GM18507 (cell line): ENCODE measurements at regions not wholly inside any gene's neighbourhood (a gene's known extent, or its start where the extent isn't known, plus 50 kb on each side); places are given as distances from the start of the nearest gene placed in this dataset.

ENCODE experiments used
- DNase-seq: peaks from one replicate; pipeline ENCODE4 v3.0.0; 2011; ENCODE audit warnings: low read depth; ENCODE audit not compliant: insufficient read length; ENCODE audit errors: extremely low spot score
- FAIRE-seq: peaks from 2 replicates; lab custom pipeline; 2011; peaks lifted over from hg19 to GRCh38; lab: Jason Lieb, UNC

DNA sequence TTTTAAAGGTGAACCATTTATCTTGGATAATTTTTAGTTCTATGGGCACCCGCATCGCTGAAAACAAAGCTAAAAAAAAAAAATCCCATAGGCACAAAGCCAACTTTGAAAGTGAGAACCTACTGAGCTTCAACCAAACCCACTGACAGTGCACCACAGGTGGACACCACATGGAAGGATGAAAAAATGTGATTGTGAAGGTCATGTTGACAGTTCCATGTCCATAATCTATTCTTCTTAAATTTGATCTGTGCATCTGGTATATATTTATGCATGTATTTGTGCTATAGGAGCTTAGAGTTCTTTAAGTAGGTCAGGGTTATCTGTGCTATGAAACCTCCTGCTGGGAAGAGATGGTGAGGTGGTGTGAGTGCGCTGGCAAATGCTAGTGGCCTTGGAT, 374.3 kb downstream of the SPRY1 start:
- no peak for DNase-seq
- FAIRE-seq, result no peak

DNA sequence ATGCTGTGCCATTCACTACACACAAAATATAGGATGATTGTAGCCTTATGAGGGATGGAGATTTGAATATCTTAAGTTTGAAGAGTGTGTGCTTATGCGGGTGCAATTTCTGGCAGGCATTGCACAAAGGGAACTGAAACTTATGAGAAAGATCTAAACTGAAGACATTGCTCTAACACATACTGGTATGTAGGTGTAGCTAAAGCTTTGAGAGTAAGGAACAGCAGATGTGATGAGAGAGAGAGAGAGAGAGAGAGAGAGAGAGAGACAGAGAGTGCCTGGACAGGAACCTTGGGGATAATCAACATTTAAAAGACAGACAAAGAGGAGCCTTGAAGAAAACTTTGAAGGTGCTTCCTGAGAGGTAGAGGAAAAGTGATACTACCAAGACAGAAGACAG, 379.7 kb downstream of the SPRY1 start:
- FAIRE-seq (peak; percentile 84), DNase-seq (no peak)

DNA sequence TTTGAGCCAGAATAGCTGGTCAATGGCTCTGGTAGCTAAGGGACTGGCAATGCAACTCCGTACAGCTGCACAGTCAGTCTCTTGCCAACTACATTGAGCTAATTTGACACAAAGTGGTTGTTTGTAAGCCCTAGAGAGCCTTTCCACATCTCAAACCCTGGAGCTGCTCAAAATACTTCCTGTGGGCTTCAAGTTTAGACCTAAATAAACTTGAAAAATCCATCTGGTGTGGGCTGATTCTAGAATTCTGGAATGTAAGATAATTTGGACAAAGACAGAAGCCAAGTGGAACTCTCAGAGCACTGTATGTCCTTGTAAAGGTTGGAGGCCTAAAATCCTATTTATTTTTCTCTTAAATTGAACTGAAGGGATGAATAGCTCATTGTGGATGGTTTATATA, 380.8 kb downstream of the SPRY1 start:
- DNase-seq, result no peak
- no peak for FAIRE-seq

DNA sequence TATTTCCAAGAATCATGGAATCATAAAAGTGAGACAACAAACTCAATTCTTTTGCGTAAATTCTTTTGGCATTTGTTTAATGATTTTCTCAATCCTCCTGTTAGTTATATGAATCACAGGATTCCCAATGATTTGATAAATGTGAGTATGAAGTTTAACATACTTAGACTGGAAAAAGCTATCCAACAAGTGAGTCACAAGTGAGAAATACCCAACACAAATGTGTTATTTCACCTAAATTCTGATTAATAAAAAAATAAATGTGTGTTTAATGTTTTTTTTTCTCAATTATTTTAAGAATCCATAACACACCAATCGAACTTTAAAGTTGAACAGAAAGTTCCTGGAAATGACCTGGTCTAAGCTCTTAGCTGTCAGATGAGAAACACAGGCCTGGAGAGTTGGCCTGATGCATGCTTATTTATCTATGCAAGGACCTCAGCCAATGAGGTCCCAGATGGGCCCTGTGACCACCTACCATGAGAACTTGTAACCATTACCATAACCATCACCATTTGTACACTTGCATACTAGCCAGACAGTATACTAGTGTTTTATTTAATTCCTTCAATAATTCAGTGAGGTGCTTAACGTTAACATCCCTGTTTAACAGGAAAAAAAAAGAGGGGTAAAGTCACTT, 386.7 kb downstream of the SPRY1 start:
- DNase-seq (no peak), FAIRE-seq (no peak)

DNA sequence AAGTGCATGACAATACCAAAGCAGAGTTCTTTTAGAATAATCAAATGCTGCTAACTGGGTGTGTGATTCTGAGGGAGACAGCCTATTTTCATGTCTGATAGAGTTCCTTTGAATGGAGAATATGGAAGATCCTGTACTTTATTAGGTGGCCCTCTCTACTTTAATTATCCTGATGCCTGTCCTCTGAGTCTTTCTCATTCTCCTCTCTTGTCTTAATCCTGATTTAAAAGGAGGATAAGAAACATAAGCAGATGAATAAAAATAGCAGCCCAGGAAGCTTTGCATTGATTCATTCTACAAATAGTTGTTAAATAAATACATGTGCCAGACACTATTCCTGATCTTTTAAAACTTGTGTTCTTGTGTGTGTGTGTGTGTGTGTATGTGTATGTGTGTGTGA, 387.3 kb downstream of the SPRY1 start:
- no peak for FAIRE-seq
- DNase-seq, result no peak

DNA sequence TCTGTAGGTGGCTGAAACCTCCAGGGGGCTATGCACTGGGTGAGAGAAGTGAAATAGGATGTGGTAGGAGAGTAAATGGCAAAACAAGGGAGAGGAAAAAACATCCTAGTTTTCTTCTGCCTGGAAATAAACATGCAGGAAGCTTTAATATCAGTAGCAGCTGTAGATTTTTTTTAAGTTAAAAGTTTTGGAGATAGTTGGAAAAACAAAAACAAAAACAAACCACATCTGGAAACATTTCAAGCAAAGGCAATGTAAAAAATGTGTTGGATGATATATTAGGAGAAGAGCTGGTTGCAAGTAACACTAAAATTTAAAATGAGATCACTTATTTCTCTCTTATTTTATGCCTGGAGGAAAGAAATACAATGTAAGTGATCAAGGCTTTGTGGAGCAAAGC, 388.0 kb downstream of the SPRY1 start:
- FAIRE-seq (no peak), DNase-seq (no peak)

DNA sequence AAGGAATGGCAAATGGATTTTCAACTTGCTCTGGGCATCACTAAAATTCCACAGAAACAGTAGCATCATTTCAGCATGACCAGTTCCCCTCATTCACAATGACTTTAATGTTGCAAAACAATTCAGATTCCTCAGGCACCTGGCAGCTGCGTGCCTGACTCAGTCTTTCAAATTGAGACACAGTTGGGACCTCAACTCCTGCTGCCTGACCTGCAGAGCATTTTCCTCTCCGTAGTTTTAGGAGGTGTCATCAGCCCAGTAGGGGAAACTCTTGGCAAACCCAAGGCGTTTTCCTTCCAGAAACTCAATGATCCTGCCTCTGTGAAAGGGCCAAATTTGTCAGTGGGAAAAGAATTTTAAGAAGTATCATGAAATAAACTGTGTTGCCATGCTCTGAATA, 388.9 kb downstream of the SPRY1 start:
- DNase-seq (no peak), FAIRE-seq (no peak)

DNA sequence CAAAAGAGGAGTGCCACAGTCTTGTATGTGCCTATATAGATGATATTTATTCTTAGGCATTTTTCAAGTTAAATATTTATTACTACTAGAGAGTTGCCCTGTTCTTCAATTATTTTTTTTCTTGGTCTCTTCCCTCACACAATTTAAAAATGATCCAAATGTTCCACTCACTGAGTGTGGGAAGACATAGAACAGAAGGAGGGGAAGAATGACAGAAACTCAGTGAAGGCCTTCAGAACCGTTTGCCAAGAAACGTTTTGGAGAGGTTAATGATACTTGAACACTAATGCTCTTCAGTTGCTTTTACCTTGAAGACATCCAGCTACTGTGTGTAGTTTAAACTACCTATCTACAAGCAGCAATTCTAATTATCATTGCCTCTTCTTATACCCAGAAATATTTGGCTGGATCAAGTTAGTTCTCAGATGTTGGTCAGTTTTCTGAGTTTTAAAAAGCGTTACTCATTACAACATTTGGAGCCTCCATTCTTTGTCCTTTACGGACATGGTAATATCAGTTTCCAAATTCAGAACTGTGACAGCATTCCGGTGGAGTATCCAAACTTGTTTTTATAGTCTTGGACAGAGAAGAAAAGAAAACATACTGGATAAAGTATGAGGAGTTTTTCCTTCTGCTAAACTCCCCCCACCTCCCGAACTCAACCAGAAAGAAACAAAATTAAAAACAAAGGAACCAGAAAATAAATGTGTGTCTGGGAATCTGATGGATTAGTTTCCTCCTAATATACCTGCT, 389.7 kb downstream of the SPRY1 start:
- no peak for FAIRE-seq
- DNase-seq, result no peak

DNA sequence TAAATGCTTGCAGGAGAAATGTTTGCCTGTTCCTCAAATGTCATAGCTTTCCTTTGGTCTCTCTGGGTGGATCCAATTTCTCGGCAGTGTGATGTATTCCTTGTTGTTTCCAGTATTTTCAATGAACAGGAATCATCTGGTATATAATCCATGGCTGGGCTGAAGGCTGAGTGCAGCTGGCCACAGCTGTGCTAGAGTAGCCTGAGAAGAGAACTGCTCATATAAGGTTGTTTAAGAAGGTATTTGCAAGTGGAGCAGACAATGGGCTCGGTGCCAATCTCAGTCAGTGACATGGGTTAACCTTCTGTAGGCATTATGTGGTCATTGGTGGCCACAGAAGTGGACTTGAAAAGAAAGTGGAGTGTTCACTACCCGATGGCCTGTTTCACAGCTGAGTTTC, 390.3 kb downstream of the SPRY1 start:
- FAIRE-seq (no peak), DNase-seq (no peak)

DNA sequence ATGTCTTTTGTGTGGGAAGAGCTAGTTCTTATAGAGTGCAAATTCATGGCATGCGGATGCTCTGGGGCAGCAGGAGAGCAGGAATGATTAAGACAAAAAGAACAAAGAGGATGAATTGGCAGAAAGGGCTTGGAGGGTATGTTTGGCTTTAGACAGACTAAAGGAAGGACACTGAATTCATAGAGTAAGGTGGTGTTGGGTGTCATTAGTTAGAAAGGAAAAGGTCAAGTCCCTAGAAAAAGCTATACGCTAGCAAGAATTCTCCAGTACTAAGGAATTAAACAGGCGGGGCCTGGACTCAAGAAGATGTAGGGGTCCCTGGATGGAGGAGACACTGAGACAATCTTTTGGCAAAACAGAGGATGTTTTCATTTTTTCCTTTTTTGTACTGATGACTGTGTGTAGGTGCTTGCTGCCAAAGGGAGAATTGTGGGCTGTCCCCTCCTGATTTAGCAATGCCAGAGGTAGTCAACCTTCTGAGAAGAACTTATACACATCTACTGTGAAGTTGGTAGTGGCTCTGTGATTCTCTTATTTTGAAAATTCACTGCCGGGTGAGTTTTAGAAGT, 391.0 kb downstream of the SPRY1 start:
- FAIRE-seq, result no peak
- no peak for DNase-seq

DNA sequence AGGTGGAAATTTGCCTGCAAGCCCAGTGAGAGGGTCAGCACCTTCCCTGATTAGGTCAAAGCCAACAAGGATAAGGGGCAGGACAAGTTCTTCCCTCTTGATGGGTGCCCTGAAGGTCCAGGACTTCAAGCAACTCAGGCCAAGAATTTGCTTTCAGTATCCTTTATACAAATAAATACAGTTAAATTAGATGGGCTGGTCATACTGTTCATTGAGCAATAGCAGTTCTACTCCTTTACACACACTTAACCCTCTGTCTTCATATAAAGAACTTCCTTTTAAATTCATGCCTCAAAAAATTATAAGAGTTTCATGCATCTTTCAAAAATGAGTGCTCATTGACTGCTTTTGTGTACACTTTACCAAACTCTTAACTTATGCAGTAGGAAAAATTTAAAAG, 392.0 kb downstream of the SPRY1 start:
- DNase-seq (no peak), FAIRE-seq (no peak)

DNA sequence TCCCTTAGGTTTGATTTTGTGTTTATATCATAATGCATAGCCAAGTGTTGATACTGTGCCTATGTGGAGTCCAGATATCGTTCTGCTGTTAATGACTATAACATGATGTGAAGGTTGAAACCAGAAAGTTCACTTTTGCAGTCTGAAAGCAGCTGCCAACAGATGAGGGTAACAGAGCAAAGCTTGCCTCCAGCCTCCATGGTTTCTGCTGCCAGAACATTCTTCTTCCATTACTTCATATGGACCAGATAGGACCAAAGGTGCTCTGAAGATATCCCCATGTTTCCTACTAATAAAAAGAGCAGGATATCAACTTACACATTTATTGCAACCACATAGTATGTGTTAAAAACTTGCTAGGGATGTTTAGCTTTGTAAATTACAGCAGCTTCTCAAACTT, 394.1 kb downstream of the SPRY1 start:
- FAIRE-seq (no peak), DNase-seq (no peak)

DNA sequence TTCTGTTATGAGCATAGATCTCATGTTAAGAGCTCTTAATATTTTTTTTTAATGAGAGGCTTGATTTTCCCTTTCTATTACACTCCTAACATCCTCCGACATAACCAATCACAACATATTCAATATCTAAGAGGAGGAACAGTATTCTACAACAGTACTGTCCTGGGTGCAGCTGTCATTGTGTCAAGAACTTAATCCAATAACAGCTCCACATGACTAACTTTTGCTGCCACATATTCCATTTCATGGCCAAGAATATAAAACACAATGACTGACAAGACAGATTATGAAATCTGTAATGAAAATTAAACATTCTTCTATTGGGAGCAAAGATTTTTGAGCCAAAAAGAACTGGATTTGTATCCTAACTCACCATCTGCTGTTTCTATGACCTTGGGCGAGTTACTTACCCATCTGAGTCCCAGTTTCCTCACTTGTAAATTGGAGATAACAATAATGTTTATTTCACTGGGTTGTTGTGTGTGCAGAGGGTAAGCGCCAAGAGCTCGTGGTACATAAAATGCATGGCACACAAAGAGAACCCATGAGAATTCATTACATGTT, 405.6 kb downstream of the SPRY1 start:
- FAIRE-seq (no peak), DNase-seq (no peak)

DNA sequence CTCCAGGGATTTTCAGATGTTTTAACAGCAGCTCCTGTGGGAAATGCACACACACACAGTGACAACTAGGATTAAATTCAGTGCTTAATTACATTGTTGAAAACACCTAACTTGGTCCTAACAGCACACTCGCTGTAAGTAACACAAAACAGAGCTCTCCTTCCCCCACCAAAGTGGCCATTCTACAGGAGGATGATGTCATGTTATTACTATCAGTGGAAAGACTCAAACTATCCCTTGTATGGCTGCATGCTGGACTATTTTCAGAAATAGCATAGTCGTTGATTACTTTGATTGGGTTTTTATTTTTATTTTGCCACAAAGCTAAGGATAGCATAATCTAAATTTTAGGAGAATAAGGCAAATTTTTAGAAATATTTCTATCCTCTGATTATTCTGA, 406.3 kb downstream of the SPRY1 start:
- DNase-seq (no peak), FAIRE-seq (no peak)

DNA sequence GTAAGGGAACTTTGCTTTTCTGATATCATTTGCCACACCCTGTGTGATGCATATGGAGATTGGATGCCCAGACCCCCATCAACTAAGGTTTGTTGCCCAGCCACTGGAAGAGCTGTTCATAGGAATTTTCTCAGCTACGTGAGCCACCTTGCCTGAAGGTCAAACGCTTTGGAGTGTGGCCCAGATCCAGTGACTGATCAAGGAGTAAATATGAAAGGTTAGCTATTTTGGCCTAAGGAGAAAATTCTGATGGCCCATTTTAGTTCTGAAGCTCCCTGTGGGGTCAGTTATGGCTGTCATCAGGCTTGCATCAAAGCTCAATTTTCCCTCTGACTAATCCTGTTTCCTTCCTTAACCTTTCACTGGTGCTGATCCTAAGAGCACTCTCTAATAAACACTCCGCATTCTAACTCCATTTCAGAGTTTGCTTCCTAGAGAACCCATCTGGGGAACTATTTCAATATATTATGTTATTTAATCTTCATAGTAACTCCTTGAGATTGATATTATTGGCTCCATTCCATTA, 407.7 kb downstream of the SPRY1 start:
- DNase-seq (no peak), FAIRE-seq (no peak)

DNA sequence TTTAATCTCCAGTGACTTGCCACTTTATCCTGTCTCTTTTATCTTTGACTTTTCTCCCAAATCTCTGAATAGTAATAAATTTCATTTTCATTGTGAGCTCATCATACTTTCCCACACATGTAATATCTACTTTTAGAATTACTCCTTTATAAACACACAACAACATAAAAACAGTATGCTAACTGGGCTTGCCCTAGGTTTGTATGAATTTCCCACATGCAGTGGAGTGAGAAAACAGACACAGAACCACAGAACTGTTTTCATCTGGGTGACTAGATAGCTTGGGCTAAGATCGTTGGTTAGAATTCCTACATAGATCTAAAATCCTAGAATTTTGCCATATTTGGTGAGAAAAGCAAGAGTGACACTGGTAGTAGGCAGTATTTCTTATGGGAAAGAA, 409.5 kb downstream of the SPRY1 start:
- no peak for FAIRE-seq

DNA sequence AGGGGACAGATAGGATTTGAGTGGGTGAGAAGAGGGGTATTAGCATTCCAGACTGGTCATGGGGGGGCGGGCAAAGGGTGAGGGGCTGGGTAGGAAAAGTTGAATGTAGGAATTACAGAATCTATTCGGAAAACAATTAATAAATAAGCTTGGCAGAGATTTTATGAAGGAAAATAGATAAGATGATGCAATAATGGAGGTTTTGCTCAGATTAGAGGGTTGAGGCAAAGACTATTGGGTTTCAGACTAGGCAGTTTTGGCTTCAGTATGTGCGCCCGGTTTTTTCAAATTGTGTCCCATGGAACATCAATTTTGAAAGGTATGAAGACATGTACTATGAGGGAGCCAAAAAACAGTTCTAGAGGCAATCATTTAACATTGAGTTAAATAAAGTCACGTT, 410.6 kb downstream of the SPRY1 start:
- DNase-seq (no peak), FAIRE-seq (no peak)

More for the DNA sequence above, 409.5 kb downstream of the SPRY1 start:
- DNase-seq, result no peak

DNA sequence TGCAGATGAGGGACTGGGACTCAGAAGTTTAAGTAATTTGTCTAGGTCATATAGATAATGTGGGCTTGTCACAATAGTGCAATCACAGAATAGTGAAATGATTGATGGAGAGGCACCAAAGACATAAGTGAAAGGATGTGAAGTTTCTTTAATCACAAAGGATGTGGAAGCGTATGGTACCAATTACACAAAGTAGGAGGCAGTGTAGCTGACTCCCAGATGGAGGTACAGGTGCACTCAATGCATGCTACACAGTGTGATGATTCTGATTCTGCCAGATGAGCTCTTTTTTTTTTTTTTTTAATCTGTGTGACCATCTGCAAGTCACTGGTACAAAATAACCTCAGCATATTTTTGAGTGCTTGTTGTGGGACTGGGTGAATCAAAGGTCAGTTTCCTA, 411.3 kb downstream of the SPRY1 start:
- FAIRE-seq (no peak), DNase-seq (no peak)

DNA sequence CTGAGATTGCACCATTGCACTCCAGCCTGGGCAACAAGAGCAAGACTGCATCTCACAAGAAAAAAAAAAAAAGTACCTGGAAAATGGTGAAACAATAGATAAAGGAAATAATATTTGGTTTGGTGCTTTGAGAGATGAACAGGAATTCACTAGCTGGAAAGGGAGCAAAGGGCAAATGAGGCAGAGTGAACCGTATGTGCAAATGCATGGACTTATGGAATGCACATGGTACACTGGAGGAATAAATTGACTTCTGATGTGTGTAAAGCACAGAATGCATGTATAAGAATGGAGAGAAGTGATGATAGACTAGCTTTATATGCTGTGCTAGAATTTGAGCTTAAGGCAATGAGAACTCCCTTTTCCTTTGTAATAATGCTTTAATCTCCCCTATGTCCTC, 413.3 kb downstream of the SPRY1 start:
- FAIRE-seq, result no peak
- DNase-seq, result no peak

DNA sequence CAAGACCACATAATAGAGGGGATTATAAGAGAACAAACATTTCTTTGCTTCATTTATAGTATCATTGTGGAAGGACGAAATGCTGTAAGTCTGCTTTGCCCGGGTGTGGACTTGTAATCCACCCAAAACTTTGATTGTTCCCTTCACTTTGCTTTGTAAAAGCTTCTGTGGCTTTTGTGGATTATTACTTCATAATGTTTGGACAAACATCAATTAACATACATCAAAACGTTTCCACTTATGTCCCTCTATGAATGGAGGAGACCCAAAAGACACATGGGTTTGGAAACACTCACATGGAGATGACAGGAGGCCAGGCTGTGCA, 415.4 kb downstream of the SPRY1 start:
- no peak for FAIRE-seq
- no peak for DNase-seq

DNA sequence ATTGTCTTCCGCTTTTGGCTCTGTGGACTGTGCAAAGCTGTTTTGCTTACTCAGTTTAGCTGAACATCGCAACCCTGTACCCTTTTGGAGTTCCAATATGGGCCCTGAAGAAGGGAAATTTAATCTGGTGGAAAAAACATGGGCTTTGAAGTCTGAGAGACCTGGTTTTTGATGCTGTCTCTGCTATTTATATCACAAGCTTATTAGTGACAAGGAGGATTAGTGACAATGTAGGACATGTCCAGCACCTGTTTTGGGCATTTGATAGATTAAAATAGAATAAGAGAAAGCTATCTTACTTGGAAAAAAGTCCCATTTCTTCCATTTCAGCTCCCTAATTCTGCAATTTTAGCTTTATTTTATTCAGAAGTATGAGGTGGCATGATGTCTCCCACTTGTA, 417.3 kb downstream of the SPRY1 start:
- DNase-seq (no peak), FAIRE-seq (no peak)
